HCT116 (cell line): ENCODE measurements at regions not wholly inside any gene's neighbourhood (a gene's known extent, or its start where the extent isn't known, plus 50 kb on each side); places are given as distances from the start of the nearest gene placed in this dataset.

Source experiments
- ATAC-seq: fragments of 200-7000 bp; cut with Tn5 transposase; 2 replicates; pipeline ENCODE4 v1.9.1; 2020; ENCODE audit warnings: mild to moderate bottlenecking, moderate library complexity
- BruUV-seq: library from RNA; stranded (reverse); fragments of 400-500 nt; replicated peaks from 2 replicates; lab custom pipeline; 2021; lab: Mats Ljungman, UMichigan
- CTCF ChIA-PET: fragments of 300-600 bp; sonication (Branson Sonifier 250); formaldehyde crosslinking; loops from one replicate; lab custom pipeline; 2021; ENCODE audit warnings: antibody characterized with exemption; lab: Charles Lee
- POLR2A ChIA-PET: fragments of 300-600, 350-600 bp; sonication (Branson Sonifier 250); formaldehyde crosslinking; loops from one replicate; lab custom pipeline; 2021; ENCODE audit warnings: antibody characterized with exemption; lab: Charles Lee
- RAD21 ChIA-PET, 2 experiments: fragments of 300-600 bp; sonication (Branson Sonifier 250); formaldehyde crosslinking; loops; one replicate each; lab custom pipeline; 2023; ENCODE audit warnings: low total read pairs in 2 of 2; ENCODE audit not compliant: uncharacterized antibody in 2 of 2, unreplicated experiment in 2 of 2, low non-redundant PET in 1 of 2; lab: Charles Lee
- DNase-seq: peaks from one replicate; pipeline ENCODE4 v3.0.0-alpha.2; 2010; ENCODE audit warnings: low read depth, low spot score
- H2AFZ ChIP-seq: fragments of 200-600 bp; shearing (Covaris generic), sonication (generic); 2 replicates; pipeline ENCODE4 v1.6.1; 2017; ENCODE audit warnings: low read depth, mixed run types, mixed read lengths, antibody characterized with exemption, low read length; ENCODE audit not compliant: poor library complexity, severe bottlenecking
- H3K27ac ChIP-seq: 2 replicates; pipeline ENCODE4 v1.5.1; 2012; ENCODE audit warnings: low read depth, low read length
- H3K27me3 ChIP-seq: fragments of 200-600 bp; sonication (generic); 2 replicates; pipeline ENCODE4 v1.6.1; 2016; ENCODE audit warnings: mixed run types, low read length, mixed read lengths; ENCODE audit not compliant: insufficient read depth
- H3K36me3 ChIP-seq, 2 experiments: fragments of 200-500 bp in 1 of 2; fragments of 200-600 bp in 1 of 2; sonication (Bioruptor generic) in 1 of 2; sonication (generic) in 1 of 2; 2 replicates each; pipeline versions ENCODE4 v1.5.1 to v1.6.1; 2014 to 2016; ENCODE audit warnings: low read length in 2 of 2, inconsistent platforms in 1 of 2, mixed read lengths in 1 of 2, mixed run types in 1 of 2; ENCODE audit not compliant: insufficient read depth in 2 of 2, control insufficient read depth in 1 of 2
- H3K4me1 ChIP-seq, 2 experiments: fragments of 200-600 bp in 1 of 2; sonication (generic) in 1 of 2; 2 replicates each; pipeline versions ENCODE4 v1.5.1 to v1.6.1; 2012 to 2017; ENCODE audit warnings: low read length in 2 of 2, inconsistent platforms in 1 of 2, mild to moderate bottlenecking in 1 of 2, mixed read lengths in 1 of 2, mixed run types in 1 of 2, moderate library complexity in 1 of 2; ENCODE audit not compliant: insufficient read depth in 2 of 2, control insufficient read depth in 1 of 2
- H3K4me2 ChIP-seq: fragments of 200-600 bp; sonication (generic); 2 replicates; pipeline ENCODE4 v1.6.1; 2017; ENCODE audit warnings: mixed run types, low read length, mixed read lengths
- H3K4me3 ChIP-seq, 2 experiments: fragments of 200-600 bp in 1 of 2; sonication (generic) in 1 of 2; replicated peaks in 1 of 2; 2 replicates each; pipeline ENCODE4 v1.5.1; 2011 to 2016; ENCODE audit warnings: low read length in 2 of 2, control low read depth in 1 of 2, low read depth in 1 of 2, mild to moderate bottlenecking in 1 of 2, mixed read lengths in 1 of 2, mixed run types in 1 of 2
- H3K79me2 ChIP-seq: fragments of 200-600 bp; sonication (generic); 2 replicates; pipeline ENCODE4 v1.6.1; 2017; ENCODE audit warnings: mild to moderate bottlenecking, mixed run types, low read length, moderate library complexity, mixed read lengths; ENCODE audit not compliant: insufficient read depth
- H3K9ac ChIP-seq: fragments of 200-600 bp; sonication (generic); 2 replicates; pipeline ENCODE4 v1.6.1; 2016; ENCODE audit warnings: low read length, mixed read lengths
- H3K9me2 ChIP-seq: fragments of 200-600 bp; sonication (generic), shearing (Covaris generic); 2 replicates; pipeline ENCODE4 v1.6.1; 2017; ENCODE audit warnings: mixed run types, mild to moderate bottlenecking, moderate library complexity; ENCODE audit not compliant: insufficient read depth
- H3K9me3 ChIP-seq, 2 experiments: fragments of 200-500 bp in 1 of 2; fragments of 200-600 bp in 1 of 2; sonication (Bioruptor generic) in 1 of 2; sonication (generic) in 1 of 2; 2 replicates each; pipeline ENCODE4 v1.6.1; 2014 to 2017; ENCODE audit warnings: low read length in 2 of 2, mixed read lengths in 2 of 2, inconsistent platforms in 1 of 2, low read depth in 1 of 2, mild to moderate bottlenecking in 1 of 2, mixed run types in 1 of 2, moderate library complexity in 1 of 2; ENCODE audit not compliant: control insufficient read depth in 1 of 2, insufficient read depth in 1 of 2
- H4K20me1 ChIP-seq: fragments of 200-600 bp; sonication (generic), shearing (Covaris generic); 2 replicates; pipeline ENCODE4 v1.6.1; 2017; ENCODE audit warnings: mixed run types, mild to moderate bottlenecking, moderate library complexity; ENCODE audit not compliant: insufficient read depth
- CBX3 ChIP-seq: IDR thresholded peaks from 2 replicates; pipeline ENCODE4 v1.6.1; 2012; ENCODE audit warnings: low read depth
- CEBPB ChIP-seq: IDR thresholded peaks from 2 replicates; pipeline ENCODE4 v1.6.1; 2012; ENCODE audit warnings: low read depth
- EGR1 ChIP-seq: IDR thresholded peaks from 2 replicates; pipeline ENCODE4 v1.6.1; 2012; ENCODE audit warnings: low read depth
- ELF1 ChIP-seq: IDR thresholded peaks from 2 replicates; pipeline ENCODE4 v1.6.1; 2012; ENCODE audit warnings: low read depth, borderline replicate concordance
- EZH2 ChIP-seq: fragments of 200-600 bp; sonication (generic); IDR thresholded peaks from 2 replicates; pipeline ENCODE4 v1.6.1; 2017; ENCODE audit warnings: antibody characterized with exemption, mixed run types
- JUND ChIP-seq: IDR thresholded peaks from 2 replicates; pipeline ENCODE4 v1.6.1; 2012
- POLR2A ChIP-seq: IDR thresholded peaks from 2 replicates; pipeline ENCODE4 v1.7.0; 2011; ENCODE audit warnings: borderline replicate concordance; ENCODE audit not compliant: insufficient read depth, insufficient read length; ENCODE audit errors: extremely low read depth
- RAD21 ChIP-seq: IDR thresholded peaks from 2 replicates; pipeline ENCODE4 v1.6.1; 2012; ENCODE audit warnings: low read depth, mild to moderate bottlenecking
- SIN3A ChIP-seq: IDR thresholded peaks from 2 replicates; pipeline ENCODE4 v1.6.1; 2012; ENCODE audit warnings: low read depth
- SP1 ChIP-seq: IDR thresholded peaks from 2 replicates; pipeline ENCODE4 v1.6.1; 2012; ENCODE audit warnings: low read depth
- SRF ChIP-seq: IDR thresholded peaks from 2 replicates; pipeline ENCODE4 v1.6.1; 2012; ENCODE audit warnings: low read depth
- TCF7L2 ChIP-seq: IDR thresholded peaks from 2 replicates; pipeline ENCODE4 v1.7.0; 2011; ENCODE audit warnings: borderline replicate concordance, inconsistent platforms; ENCODE audit not compliant: insufficient read depth, insufficient read length; ENCODE audit errors: extremely low read depth
- ZNF274 ChIP-seq: fragments of 200-500 bp; sonication (Bioruptor generic); IDR thresholded peaks from 2 replicates; pipeline ENCODE4 v1.6.1; 2014; ENCODE audit warnings: mild to moderate bottlenecking, low read depth, low read length, inconsistent platforms
- intact Hi-C: fragments of 100-400 bp; cut with micrococcal nuclease; formaldehyde crosslinking; loops from 2 replicates; pipeline ENCODE4 v1.10.0; 2022
- TF ChIP-seq, protein P1 (sequence below): IDR thresholded peaks from 2 replicates; pipeline ENCODE4 v1.6.1; 2012; ENCODE audit warnings: low read depth
- TF ChIP-seq, protein P2 (sequence below): IDR thresholded peaks from 2 replicates; pipeline ENCODE4 v1.6.1; 2012
- TF ChIP-seq, protein P3 (sequence below): IDR thresholded peaks from 2 replicates; pipeline ENCODE4 v1.6.1; 2012

DNA sequence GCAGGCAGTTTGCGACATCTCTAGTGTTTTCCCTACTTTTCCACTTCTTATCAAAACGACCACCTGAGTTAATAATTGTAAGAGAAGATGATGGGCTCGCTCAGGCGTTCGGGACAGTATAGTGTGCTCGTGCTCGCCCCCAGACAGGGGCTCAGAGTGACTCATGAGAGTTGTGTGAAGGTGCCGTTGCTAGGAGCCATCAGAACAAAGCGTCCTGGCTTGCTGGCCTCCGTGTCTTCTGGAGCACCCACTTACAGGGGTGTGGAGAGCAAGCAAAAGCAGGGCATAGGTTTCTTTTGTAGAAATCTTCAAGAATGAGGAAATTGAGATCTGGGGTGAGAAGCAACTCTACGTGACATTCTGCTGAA, 73.0 kb upstream of the ADGRG2 start:
- H3K27ac ChIP-seq, result no peak overlapping the region

More for the DNA sequence above, 73.0 kb upstream of the ADGRG2 start:
- Histone ChIP-seq H3K9me3 (no peaks in the 10 kb centered on the region), H2AFZ (no peak overlapping the region), H3K4me3 (no peak overlapping the region), H3K4me2 (no peak overlapping the region), H3K9ac (no peak overlapping the region), H4K20me1 (no peaks in the 10 kb centered on the region), H3K27me3 (no peaks in the 10 kb centered on the region), H3K9me2 (no peaks in the 10 kb centered on the region), H3K36me3 (no peaks in the 10 kb centered on the region), H3K4me1 (no peaks in the 10 kb centered on the region), H3K79me2 (no peaks in the 10 kb centered on the region)
- DNase-seq, result no peak
- CTCF ChIA-PET, result no interaction called here
- TF ChIP-seq CEBPB (no peak), POLR2A (no peak), SRF (no peak), RAD21 (no peak), SIN3A (no peak), CBX3 (no peak), ZNF274 (no peak), JUND (no peak), TCF7L2 (no peak), SP1 (no peak), ELF1 (no peak), EGR1 (no peak), EZH2 (no peak)
- TF ChIP-seq, protein P1, sequence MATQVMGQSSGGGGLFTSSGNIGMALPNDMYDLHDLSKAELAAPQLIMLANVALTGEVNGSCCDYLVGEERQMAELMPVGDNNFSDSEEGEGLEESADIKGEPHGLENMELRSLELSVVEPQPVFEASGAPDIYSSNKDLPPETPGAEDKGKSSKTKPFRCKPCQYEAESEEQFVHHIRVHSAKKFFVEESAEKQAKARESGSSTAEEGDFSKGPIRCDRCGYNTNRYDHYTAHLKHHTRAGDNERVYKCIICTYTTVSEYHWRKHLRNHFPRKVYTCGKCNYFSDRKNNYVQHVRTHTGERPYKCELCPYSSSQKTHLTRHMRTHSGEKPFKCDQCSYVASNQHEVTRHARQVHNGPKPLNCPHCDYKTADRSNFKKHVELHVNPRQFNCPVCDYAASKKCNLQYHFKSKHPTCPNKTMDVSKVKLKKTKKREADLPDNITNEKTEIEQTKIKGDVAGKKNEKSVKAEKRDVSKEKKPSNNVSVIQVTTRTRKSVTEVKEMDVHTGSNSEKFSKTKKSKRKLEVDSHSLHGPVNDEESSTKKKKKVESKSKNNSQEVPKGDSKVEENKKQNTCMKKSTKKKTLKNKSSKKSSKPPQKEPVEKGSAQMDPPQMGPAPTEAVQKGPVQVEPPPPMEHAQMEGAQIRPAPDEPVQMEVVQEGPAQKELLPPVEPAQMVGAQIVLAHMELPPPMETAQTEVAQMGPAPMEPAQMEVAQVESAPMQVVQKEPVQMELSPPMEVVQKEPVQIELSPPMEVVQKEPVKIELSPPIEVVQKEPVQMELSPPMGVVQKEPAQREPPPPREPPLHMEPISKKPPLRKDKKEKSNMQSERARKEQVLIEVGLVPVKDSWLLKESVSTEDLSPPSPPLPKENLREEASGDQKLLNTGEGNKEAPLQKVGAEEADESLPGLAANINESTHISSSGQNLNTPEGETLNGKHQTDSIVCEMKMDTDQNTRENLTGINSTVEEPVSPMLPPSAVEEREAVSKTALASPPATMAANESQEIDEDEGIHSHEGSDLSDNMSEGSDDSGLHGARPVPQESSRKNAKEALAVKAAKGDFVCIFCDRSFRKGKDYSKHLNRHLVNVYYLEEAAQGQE, result no peak
- TF ChIP-seq, protein P2, sequence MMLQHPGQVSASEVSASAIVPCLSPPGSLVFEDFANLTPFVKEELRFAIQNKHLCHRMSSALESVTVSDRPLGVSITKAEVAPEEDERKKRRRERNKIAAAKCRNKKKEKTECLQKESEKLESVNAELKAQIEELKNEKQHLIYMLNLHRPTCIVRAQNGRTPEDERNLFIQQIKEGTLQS, result no peak
- TF ChIP-seq, protein P3, sequence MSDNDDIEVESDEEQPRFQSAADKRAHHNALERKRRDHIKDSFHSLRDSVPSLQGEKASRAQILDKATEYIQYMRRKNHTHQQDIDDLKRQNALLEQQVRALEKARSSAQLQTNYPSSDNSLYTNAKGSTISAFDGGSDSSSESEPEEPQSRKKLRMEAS, result no peak
- RAD21 ChIA-PET, result no interaction called here
- POLR2A ChIA-PET, result no interaction called here
- BruUV-seq, result no TSS peak
- intact Hi-C loops, result no loop called here
- ATAC-seq, result no peak
